NB4 (cell line): ENCODE measurements at regions not wholly inside any gene's neighbourhood (a gene's known extent, or its start where the extent isn't known, plus 50 kb on each side); places are given as distances from the start of the nearest gene placed in this dataset.
A peak's percentile ranks its signal among the peaks of the same experiment; 100 is the strongest.

ENCODE experiments used
- CTCF ChIP-seq: IDR thresholded peaks from one replicate; pipeline ENCODE4 v1.5.1; 2012; ENCODE audit warnings: low read depth, low read length
- MAX ChIP-seq: IDR thresholded peaks from 2 replicates; pipeline ENCODE4 v1.6.1; 2011; ENCODE audit warnings: low read depth, low read length
- POLR2A ChIP-seq: IDR thresholded peaks from 2 replicates; pipeline ENCODE4 v1.6.1; 2011; ENCODE audit warnings: mild to moderate bottlenecking; ENCODE audit not compliant: insufficient read length; ENCODE audit errors: extremely low read depth

- peak; percentile 51 for TF ChIP-seq CTCF
- peak; percentile 66 for TF ChIP-seq POLR2A
- TF ChIP-seq MAX = peak; percentile 27; the same call in 1 of the 2 replicates
Measured at GRCh38 chrX:54639346-54640102, 109.5 kb downstream of the GNL3L start.
